HG03139 (cell line): ENCODE measurements at regions not wholly inside any gene's neighbourhood (a gene's known extent, or its start where the extent isn't known, plus 50 kb on each side); places are given as distances from the start of the nearest gene placed in this dataset.

Experiments
- ATAC-seq: cut with Tn5 transposase; IDR thresholded peaks from one replicate; pipeline ENCODE4 v1.9.1; 2021; ENCODE audit not compliant: unreplicated experiment

- ATAC-seq: no peak
These were observed 390.5 kb downstream of the DIPK2A start for GRCh38 chr3:144362126-144362525.

GRCh38 chr3:144363856-144364255 lies 392.2 kb downstream of the DIPK2A start:
- ATAC-seq: no peak

GRCh38 chr3:144364737-144365136 lies 393.1 kb downstream of the DIPK2A start:
- ATAC-seq: no peak

- ATAC-seq: no peak
These were observed 397.7 kb downstream of the DIPK2A start for GRCh38 chr3:144369129-144369879.

DNA sequence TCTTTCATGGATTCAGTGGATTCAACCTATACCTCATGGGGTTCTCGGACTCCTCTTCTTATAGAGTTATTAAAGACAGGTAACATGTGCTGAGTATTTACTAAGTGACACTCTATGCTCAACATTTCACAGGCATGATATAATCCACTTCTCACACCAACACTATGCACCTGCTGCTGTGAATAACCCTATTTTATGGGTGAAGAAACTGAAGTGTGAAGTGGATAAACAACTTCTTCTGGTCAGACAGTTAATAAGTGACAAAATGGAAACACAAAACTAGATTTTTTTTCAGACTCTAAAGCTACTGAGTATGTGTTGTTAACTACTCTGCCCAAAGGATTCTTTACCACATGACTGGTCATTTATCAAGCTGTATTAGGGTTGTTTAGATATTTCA lies 403.5 kb downstream of the DIPK2A start:
- ATAC-seq: no peak

GRCh38 chr3:144380849-144381248 lies 409.2 kb downstream of the DIPK2A start:
- ATAC-seq: no peak

- ATAC-seq: no peak
These were observed 410.0 kb downstream of the DIPK2A start for GRCh38 chr3:144381607-144382006.

DNA sequence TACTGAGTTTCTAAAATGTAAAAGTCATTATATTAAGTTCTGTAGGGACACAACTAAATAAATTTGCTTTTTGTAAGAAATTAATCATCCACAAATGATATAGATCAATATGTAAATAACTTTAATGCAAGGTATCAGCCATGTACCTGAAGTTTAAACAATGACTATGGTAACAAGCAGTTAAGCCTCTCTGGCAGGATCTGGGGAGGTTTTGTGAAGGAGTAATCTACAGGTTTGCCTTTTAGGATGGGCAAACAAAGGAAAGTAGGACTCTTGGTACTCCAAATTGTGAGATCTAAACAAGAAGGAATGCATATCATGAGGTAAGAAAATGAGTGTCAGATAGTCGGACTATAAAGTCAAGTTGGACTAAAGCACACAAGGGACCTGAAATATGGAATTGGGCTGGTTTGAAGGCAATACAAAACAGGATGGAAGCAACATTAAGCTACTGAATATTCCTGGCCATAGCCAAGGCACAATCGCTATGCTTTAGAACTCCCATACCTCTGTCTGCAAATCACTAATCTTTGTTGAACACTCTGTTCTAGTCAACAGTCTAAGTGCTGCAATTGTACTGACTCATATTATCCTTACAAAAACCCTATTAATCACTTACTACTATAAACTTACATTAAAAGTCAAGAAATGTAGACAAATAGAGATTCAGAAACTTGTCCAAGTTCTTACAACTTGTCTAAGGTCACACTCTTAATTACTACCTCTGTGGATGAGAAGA lies 412.8 kb downstream of the DIPK2A start:
- no peak for ATAC-seq

- no peak for ATAC-seq
These were observed 419.2 kb downstream of the DIPK2A start for GRCh38 chr3:144390786-144391185.

- ATAC-seq: no peak
These were observed 419.6 kb downstream of the DIPK2A start for GRCh38 chr3:144391236-144391635.

- ATAC-seq: no peak
These were observed 422.4 kb downstream of the DIPK2A start for GRCh38 chr3:144394032-144394431.

DNA sequence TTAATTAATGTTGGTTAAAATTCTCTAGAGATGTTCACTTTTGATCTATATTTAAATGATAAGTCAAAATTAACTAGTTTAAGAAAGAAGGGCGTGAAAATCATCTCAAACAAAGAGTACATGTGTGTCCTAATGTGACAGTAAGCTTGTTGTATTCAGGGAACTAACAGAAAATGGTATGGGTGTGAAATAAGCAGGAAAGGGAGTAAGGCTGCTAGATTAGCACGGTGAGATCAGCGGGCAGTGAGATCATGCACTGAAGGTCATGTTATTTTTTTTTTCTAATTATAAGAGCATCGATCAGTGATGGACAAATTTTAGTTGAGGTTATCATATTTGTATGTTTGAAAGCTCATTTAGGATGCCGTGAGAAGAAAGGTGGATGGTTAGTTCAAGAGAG lies 430.8 kb downstream of the DIPK2A start:
- ATAC-seq: no peak

GRCh38 chr3:144403040-144403457 lies 431.4 kb downstream of the DIPK2A start:
- no peak for ATAC-seq

GRCh38 chr3:144407335-144407734 lies 435.7 kb downstream of the DIPK2A start:
- ATAC-seq: no peak

- no peak for ATAC-seq
These were observed 437.7 kb downstream of the DIPK2A start for GRCh38 chr3:144409319-144409718.

DNA sequence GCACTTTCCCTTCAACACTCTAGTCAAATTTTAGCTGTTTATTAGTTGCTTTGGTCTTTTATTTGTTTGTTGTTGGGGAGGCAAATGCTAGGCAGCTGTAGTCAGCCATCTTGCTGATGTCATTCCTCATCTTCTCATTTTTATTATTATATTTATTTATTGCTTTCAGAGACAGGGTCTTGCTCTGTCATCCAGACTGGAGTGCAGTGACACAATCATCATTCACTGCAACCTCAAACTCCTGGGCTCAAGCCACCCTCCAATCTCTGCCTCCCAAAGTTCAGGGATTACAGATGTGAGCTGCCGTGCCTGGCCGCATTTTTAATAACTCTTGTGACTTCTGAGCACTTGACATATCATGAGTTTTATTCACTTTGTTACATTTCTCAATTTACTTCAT lies 441.4 kb downstream of the DIPK2A start:
- ATAC-seq: no peak

GRCh38 chr3:144415492-144415891 lies 443.9 kb downstream of the DIPK2A start:
- ATAC-seq: no peak

- ATAC-seq: no peak
These were observed 453.0 kb downstream of the DIPK2A start for GRCh38 chr3:144424606-144425005.

- ATAC-seq: no peak
These were observed 454.7 kb downstream of the DIPK2A start for GRCh38 chr3:144426366-144426765.

- ATAC-seq: no peak
These were observed 455.3 kb downstream of the DIPK2A start for GRCh38 chr3:144426967-144427366.

GRCh38 chr3:144429719-144430121 lies 458.1 kb downstream of the DIPK2A start:
- peak; percentile 59 for ATAC-seq

DNA sequence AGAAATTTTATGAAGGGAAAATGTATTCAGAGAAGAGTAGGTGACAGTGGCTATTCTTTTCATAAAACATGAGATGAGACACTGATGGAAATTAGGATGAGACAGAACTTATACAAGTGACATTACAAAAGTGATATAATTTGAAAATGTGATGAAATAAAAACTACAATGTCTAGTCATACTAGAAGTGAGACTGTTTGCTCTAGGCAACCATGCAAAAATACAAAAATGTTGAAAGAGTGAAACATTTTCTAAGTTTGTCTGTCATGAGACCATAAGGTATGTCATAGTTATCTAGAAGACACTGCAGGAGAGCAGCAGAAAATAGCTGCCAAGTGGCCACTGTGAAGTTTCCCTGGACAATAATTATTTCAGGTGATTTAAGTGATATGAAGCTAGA lies 459.5 kb downstream of the DIPK2A start:
- ATAC-seq: no peak
